Mammary epithelial cell (primary cell): ENCODE measurements at regions not wholly inside any gene's neighbourhood (a gene's known extent, or its start where the extent isn't known, plus 50 kb on each side); places are given as distances from the start of the nearest gene placed in this dataset.

Source experiments
- CTCF ChIP-seq, 2 donors: IDR thresholded peaks in 1 of 2; conservative IDR thresholded peaks in 1 of 2; 2 replicates each; pipeline ENCODE4 v1.5.1; 2011 to 2012; ENCODE audit warnings: inconsistent platforms in 2 of 2, low read length in 2 of 2, mild to moderate bottlenecking in 2 of 2, control low read depth in 1 of 2, low read depth in 1 of 2; ENCODE audit not compliant: insufficient read depth in 1 of 2; ENCODE audit errors: extremely low read depth in 1 of 2
- EZH2 ChIP-seq: IDR thresholded peaks from 2 replicates; pipeline ENCODE4 v1.6.1; 2012; ENCODE audit warnings: low read length, inconsistent platforms, borderline replicate concordance

- TF ChIP-seq CTCF (conservative IDR thresholded peaks at IDR 0.05 in 1 of 2, IDR thresholded peaks at IDR 0.05 in 1 of 2; ENCODE audit: extremely low read depth in 1 of 2, insufficient read depth in 1 of 2, low read depth in 1 of 2, low read length in 2 of 2): no peak
- TF ChIP-seq EZH2: no peak
These were observed 1159.1 kb downstream of the SI start for GRCh38 chr3:163919154-163919553.
